IPS DF 19.7 (cell line): ENCODE measurements at regions not wholly inside any gene's neighbourhood (a gene's known extent, or its start where the extent isn't known, plus 50 kb on each side); places are given as distances from the start of the nearest gene placed in this dataset.
"Not testable (repeated sequence)": the region's sequence is repeated elsewhere in the genome, so short reads cannot be mapped to it uniquely, and the experiment has no call there.

ENCODE experiments used
- DNase-seq: peaks from one replicate; pipeline ENCODE4 v3.0.0-alpha.2; 2013; ENCODE audit warnings: low read depth, low spot score

DNA sequence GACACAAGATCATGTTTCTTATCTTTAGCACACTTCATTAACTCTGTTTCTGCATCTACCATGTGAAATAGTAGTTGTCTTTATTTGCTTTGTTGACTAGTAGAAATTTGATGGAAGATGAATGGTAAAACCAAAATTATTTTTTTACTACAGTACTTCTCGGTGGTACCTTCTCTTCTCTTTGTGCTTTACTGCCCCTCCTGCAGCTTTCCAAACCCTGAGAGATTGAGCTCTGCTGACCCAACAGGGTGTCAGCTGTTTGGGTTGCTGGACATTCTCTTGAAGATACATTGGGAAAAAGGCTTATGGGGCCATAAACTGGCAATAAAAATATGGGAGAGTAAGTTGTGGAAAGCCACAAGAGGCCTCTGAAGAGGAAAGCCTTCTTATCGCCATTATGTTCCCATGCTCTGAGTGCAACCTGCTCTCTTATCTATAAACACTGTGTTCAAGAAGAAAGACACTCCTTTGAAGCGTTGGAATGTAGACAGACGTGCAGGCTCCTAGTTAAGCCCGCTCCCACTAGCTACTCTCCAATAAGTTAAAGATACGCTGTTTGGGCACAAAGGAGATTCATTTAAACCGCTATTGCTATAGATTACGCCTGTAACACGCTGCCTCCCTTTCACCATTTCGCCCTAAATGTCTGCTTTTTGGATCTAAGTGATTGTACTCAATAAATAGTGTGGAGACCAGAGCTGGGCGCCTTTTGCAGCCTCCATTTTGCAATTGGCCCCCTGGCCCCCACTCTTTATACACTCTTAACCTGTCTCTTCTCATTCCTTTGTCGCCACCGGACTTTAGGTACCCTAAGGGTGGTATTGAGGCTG is 60.1 kb upstream of the PRSS16 start:
- no peak for DNase-seq

DNA sequence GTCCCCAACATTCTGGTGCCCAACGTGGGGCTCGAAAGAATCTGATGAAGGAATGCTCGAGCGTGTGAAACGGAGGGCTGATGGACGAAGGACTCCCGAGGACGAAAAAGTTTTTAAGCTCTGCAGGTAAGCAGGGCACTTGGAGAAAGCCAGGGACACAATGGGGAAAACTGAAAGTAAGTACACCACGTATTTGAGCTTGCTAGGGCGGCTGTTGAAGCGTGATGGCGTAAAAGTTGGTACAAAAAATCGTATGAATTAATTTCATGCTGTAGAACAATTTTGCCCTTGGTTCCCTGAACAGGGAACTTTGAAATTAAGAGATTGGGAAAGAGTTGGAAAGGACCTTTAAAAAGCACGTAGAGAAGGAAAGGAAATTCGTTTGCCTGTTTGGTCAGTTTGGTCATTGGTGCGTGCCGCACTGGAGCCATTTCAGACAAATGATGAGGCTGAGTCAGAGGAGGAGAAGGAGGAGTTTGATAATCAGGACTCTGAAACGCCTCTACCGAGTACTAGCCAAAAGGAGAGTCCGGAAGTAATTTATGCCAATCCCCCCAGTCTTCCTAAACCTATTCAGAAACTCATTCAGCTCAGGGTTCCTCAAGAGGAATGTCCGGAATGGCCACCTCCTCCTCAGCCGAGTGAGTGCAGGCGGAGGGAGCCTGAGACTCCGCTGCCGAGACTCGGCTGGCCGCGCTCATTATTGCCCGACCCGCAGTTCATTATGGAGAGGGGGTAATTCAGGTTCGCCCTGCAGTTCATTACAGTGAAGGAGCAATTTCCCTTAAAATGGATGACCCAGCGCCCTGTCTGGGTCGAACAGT is 59.2 kb upstream of the PRSS16 start:
- peak; percentile 60 for DNase-seq

DNA sequence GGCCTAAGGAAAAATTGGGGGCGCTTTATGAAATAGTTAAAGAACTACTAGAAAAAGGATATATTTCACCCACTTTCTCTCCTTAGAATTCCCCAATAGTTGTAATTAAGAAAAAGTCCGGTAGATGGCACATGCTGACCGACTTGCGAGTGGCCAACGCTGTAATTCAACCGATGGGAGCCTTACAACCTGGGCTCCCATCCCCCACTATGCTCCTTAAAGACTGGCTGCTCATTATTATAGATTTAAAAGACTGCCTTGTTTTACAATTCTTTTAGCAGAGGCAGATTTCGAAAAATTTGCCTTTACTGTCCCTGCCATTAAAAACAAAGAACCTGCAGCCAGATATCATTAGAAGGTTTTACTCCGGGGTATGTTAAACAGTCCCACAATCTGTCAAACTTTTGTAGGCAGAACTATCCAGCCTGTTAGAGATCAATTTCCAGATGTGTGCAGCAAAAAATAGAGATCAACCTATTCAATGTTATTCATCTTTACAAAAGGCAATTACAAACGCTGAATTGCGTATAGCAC is 58.5 kb upstream of the PRSS16 start:
- no peak for DNase-seq

DNA sequence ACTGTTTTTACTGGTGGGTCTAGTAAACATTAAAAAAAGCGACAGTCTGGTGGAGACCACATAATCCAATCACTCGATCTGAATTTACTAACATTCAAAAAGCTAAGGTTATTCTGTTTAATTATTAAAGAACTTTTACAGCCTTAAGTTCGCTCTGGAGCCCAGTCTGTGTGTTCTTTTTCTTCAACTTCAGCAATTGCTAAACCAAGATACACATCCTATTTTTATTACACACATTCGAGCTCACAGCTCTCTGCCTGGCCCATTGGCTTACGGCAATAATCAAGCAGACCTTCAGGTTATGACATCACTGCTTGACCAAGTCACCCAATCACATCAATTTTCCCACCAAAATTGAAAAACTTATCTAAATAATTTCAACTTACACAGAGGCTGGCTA is 57.4 kb upstream of the PRSS16 start:
- DNase-seq: no peak

DNA sequence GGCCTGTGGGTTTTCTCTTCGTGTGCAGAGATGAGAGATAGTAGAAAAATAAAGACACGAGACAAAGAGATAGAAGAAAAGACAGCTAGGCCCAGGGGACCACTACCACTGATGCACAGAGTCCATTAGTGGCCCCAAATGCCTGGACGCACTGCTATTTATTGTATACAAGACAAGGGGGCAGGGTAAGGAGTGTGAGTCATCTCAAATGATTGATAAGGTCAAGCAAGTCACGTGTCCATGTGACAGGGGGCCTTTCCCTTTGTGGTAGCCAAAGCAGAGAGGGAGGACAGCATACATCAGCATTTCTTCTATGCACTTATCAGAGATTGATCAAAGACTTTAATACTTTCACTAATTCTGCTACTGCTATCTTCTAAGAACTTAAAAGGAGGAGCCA is 53.0 kb upstream of the PRSS16 start:
- DNase-seq: not testable (repeated sequence)

DNA sequence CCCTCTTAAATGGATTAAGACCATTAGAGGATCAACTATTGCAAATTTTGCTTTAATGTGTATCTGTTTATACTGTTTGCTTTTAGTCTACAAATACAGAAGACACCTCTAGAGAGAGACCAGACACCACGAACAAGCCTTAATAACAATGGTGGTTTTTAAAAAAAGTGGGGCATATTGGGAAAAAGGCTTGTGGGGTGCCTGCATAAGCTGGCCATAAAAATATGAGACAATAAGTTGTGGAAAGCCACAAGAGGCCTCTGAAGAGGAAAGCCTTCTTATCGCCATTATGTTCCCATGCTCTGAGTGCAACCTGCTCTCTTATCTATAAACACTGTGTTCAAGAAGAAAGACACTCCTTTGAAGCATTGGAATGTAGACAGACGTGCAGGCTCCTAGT is 52.0 kb upstream of the PRSS16 start:
- not testable (repeated sequence) for DNase-seq
